Esophagus muscularis mucosa (tissue), 3 donors: ENCODE measurements at regions not wholly inside any gene's neighbourhood (a gene's known extent, or its start where the extent isn't known, plus 50 kb on each side); places are given as distances from the start of the nearest gene placed in this dataset.

Experiments
- POLR2A ChIP-seq: fragments of 450-650 bp; IDR thresholded peaks from one replicate; pipeline ENCODE4 v1.6.1; 2017; ENCODE audit warnings: antibody characterized with exemption, moderate library complexity, mild to moderate bottlenecking, low read depth
- POLR2AphosphoS5 ChIP-seq, 2 donors: sonication (generic); formaldehyde crosslinking; IDR thresholded peaks; one replicate each; pipeline ENCODE4 v1.6.1; 2017; ENCODE audit warnings: antibody characterized with exemption in 2 of 2
- TF ChIP-seq, protein P1 (sequence below), 3 experiments: fragments of 200-600 bp in 2 of 3; fragments of 450-650 bp in 1 of 3; sonication (generic) in 2 of 3; IDR thresholded peaks; one replicate each; pipeline ENCODE4 v1.5.1; 2017 to 2019; ENCODE audit warnings: antibody characterized with exemption in 3 of 3, mild to moderate bottlenecking in 2 of 3, moderate library complexity in 1 of 3

DNA sequence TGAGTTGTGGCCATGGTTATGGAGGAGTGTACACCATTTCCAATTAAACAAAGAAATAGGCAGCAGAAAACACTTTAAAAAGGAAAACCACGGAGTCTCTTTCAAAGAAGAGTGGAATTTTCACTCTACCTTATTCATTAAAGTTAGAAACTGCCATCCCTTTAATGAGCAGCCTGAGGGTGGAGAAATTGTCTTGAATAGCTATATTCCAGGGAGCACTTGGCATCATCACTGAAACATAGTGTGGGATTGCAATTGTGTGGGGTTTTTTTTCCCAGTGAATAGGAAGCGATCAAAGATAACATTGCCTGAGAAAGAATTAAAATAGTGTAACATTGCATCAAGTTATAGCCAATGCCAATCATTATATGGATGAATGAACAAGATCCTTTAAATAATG lies 191.6 kb downstream of the TEX36 start:
- TF ChIP-seq POLR2A (no peak), POLR2AphosphoS5 (IDR thresholded peaks at IDR 0.05) (no peak)
- TF ChIP-seq, protein P1, sequence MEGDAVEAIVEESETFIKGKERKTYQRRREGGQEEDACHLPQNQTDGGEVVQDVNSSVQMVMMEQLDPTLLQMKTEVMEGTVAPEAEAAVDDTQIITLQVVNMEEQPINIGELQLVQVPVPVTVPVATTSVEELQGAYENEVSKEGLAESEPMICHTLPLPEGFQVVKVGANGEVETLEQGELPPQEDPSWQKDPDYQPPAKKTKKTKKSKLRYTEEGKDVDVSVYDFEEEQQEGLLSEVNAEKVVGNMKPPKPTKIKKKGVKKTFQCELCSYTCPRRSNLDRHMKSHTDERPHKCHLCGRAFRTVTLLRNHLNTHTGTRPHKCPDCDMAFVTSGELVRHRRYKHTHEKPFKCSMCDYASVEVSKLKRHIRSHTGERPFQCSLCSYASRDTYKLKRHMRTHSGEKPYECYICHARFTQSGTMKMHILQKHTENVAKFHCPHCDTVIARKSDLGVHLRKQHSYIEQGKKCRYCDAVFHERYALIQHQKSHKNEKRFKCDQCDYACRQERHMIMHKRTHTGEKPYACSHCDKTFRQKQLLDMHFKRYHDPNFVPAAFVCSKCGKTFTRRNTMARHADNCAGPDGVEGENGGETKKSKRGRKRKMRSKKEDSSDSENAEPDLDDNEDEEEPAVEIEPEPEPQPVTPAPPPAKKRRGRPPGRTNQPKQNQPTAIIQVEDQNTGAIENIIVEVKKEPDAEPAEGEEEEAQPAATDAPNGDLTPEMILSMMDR (IDR thresholded peaks at IDR 0.05) = no peak
